Kidney (tissue), 13 donors: ENCODE measurements at regions not wholly inside any gene's neighbourhood (a gene's known extent, or its start where the extent isn't known, plus 50 kb on each side); places are given as distances from the start of the nearest gene placed in this dataset.

Experiments used
- DNase-seq, 5 donors: peaks; one replicate each; pipeline ENCODE4 v3.0.0-alpha.2; 2013 to 2020
- FAIRE-seq: peaks from 2 replicates; lab custom pipeline; 2012; peaks lifted over from hg19 to GRCh38; lab: Jason Lieb, UNC
- H3K27ac ChIP-seq, 2 donors: one replicate each; pipeline ENCODE4 v1.7.0; 2013; ENCODE audit warnings: low read depth in 2 of 2, low read length in 2 of 2, inconsistent platforms in 1 of 2
- H3K27me3 ChIP-seq: one replicate; pipeline ENCODE4 v1.7.1; 2013; ENCODE audit warnings: low read length, inconsistent platforms; ENCODE audit not compliant: control insufficient read depth, insufficient read depth
- H3K36me3 ChIP-seq, 3 donors: one replicate each; pipeline versions ENCODE4 v1.7.0 to v1.7.1; 2013; ENCODE audit warnings: low read length in 3 of 3, control low read depth in 1 of 3, inconsistent platforms in 1 of 3; ENCODE audit not compliant: insufficient read depth in 3 of 3, control insufficient read depth in 2 of 3
- H3K4me1 ChIP-seq, 3 donors: one replicate each; pipeline versions ENCODE4 v1.7.0 to v1.7.1; 2013; ENCODE audit warnings: low read length in 3 of 3, inconsistent platforms in 1 of 3, low read depth in 1 of 3; ENCODE audit not compliant: control insufficient read depth in 2 of 3, insufficient read depth in 2 of 3
- H3K4me3 ChIP-seq, 3 donors: one replicate each; pipeline versions ENCODE4 v1.7.0 to v1.8.1; 2013; ENCODE audit warnings: low read length in 3 of 3, control low read depth in 1 of 3, inconsistent platforms in 1 of 3
- H3K9ac ChIP-seq, 3 donors: one replicate each; pipeline versions ENCODE4 v1.7.0 to v1.7.1; 2013; ENCODE audit warnings: low read length in 3 of 3, control low read depth in 1 of 3, inconsistent platforms in 1 of 3
- H3K9me3 ChIP-seq, 3 donors: one replicate each; pipeline versions ENCODE4 v1.7.0 to v1.7.1; 2013; ENCODE audit warnings: low read length in 3 of 3, control low read depth in 1 of 3, inconsistent platforms in 1 of 3; ENCODE audit not compliant: control insufficient read depth in 2 of 3, insufficient read depth in 1 of 3
- CTCF ChIP-seq: IDR thresholded peaks from 3 replicates; pipeline ENCODE4 v1.5.1; 2012; ENCODE audit warnings: mild to moderate bottlenecking, moderate library complexity, borderline replicate concordance; ENCODE audit not compliant: insufficient read depth; ENCODE audit errors: extremely low read depth
- intact Hi-C: fragments of 100-400 bp; cut with DNase I; formaldehyde crosslinking; loops from one replicate; pipeline ENCODE4 v1.11.1; 2022
- donor health status: control.
- donor health status: control.
- donor health status: control.
- donor health status: control.
- donor health status: control.
- donor health status: DM: yes; HTN: yes; CAD: no.
- donor health status: Normal renal cell carcinoma (clear cell type).

- Histone ChIP-seq H3K9me3 (no peaks in the 10 kb centered on the region), H3K27ac (no peak overlapping the region), H3K27me3 (no peaks in the 10 kb centered on the region), H3K4me3 (no peak overlapping the region), H3K36me3 (no peaks in the 10 kb centered on the region), H3K4me1 (no peaks in the 10 kb centered on the region), H3K9ac (no peak overlapping the region)
- no peak for TF ChIP-seq CTCF
- no peak for DNase-seq
- intact Hi-C loops = no loop called here
- FAIRE-seq = no peak
Measured at GRCh38 chr6:97813889-97814567, 531.0 kb upstream of the MMS22L start.

GRCh38 chr6:97815301-97815812 lies 532.3 kb upstream of the MMS22L start:
- no peaks in the 10 kb centered on the region for H3K9me3 ChIP-seq
- FAIRE-seq (no peak), DNase-seq (no peak)
- TF ChIP-seq CTCF = no peak
- intact Hi-C loops = no loop called here
- no peak overlapping the region for H3K4me3 ChIP-seq
- H3K36me3 ChIP-seq = no peaks in the 10 kb centered on the region
- H3K27ac ChIP-seq = no peak overlapping the region
- H3K9ac ChIP-seq = no peak overlapping the region
- no peaks in the 10 kb centered on the region for H3K27me3 ChIP-seq
- H3K4me1 ChIP-seq = no peaks in the 10 kb centered on the region

- Histone ChIP-seq H3K36me3 (no peaks in the 10 kb centered on the region), H3K4me1 (no peaks in the 10 kb centered on the region), H3K9me3 (no peaks in the 10 kb centered on the region), H3K9ac (no peak overlapping the region), H3K27ac (no peak overlapping the region), H3K27me3 (no peaks in the 10 kb centered on the region), H3K4me3 (no peak overlapping the region)
- no peak for TF ChIP-seq CTCF
- FAIRE-seq (no peak), DNase-seq (no peak)
- intact Hi-C loops = no loop called here
Measured at GRCh38 chr6:97816526-97816925, 533.5 kb upstream of the MMS22L start.
